ENCODE measurements at regions not wholly inside any gene's neighbourhood (a gene's known extent, or its start where the extent isn't known, plus 50 kb on each side); places are given as distances from the start of the nearest gene placed in this dataset.

DNA sequence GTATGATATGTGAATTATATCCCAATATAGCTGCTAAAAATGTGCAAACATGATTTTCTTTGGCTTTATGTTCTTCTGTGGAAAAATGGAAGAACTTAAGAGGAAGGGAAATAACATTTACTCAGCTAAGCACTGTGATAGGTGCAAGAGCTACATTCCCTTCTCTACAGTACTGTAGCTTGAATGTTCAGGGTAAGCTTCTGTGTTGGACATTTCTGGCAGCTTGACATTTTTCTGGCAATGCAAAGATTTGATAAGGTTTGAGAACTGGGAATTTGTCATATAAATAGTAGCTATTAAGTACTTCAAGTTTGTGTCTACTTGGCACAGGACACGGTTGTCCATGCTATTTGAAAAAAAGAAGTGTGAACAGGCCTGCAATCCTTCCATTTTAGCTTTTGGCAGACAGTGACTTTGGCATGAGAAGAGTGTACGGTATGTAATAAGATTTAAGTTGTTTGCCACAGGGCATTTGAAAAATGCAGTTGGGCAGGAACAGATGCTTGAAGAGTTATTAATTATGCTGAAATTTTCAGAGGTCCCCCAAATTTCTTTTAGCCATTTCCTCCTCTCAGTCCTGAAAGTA lies 77.6 kb downstream of the KIF4B start:
- ATAC-seq, result no peak

DNA sequence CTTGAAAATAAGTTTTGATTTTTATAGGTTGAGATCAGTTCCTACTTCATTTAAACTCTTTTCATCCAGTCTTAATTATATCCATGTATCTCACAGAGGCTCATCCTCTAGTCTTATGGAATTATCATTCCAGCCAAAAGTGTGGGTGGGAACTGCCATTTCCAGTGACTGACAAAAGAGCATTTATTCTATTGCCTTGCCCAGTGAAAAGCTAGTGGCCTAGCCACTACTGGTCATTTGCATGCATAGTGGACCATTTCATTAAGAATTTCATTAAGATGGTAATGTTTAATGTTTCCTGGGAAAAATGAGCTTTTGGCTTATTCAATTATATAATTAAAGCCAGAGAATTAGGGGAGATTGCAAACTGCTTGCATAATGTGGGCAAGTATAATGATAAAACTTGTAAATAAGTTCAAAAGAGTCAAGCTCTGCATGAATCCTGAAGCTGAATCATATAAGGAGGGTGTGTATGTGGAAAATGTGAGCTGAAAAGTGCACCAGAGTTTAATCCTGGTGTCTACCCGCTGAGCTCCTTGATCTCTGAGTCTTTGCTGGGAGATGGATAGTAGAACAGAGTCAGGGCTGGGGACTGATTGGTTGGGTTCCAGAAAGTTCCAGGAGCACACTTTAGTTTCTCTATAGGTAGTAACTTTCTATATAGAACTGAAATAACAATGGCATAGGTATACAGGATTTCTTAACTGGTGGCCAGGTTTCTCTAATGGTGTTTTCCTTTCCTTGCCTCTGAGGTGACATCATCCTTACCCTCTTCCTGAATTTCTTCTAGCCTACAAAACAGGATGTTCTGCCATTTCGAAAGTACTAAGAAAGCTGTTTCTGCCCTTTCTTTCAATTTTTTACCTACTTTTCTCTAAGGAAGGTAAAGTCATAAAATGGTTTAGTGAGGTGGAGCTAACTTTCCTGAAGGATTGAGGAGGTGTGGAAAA lies 78.5 kb downstream of the KIF4B start:
- ATAC-seq (no peak), DNase-seq (no peak)
- Histone ChIP-seq H3K4me1 (ENCODE audit: low read depth) (no peaks in the 10 kb centered on the region), H3K9me3 (no peaks in the 10 kb centered on the region), H3K36me3 (ENCODE audit: low read depth) (no peaks in the 10 kb centered on the region), H3K4me3 (no peak overlapping the region)
- TF ChIP-seq CTCF (IDR thresholded peaks at IDR 0.05), result no peak
- intact Hi-C loops (cut with DNase I, micrococcal nuclease), result no loop called here

More for the DNA sequence above, 77.6 kb downstream of the KIF4B start:
- no peak overlapping the region for H3K4me3 ChIP-seq
- TF ChIP-seq CTCF (IDR thresholded peaks at IDR 0.05), result no peak
- intact Hi-C loops (cut with DNase I, micrococcal nuclease), result no loop called here
- no peaks in the 10 kb centered on the region for H3K9me3 ChIP-seq
- no peaks in the 10 kb centered on the region for H3K36me3 ChIP-seq (ENCODE audit: low read depth)
- no peaks in the 10 kb centered on the region for H3K4me1 ChIP-seq (ENCODE audit: low read depth)
- DNase-seq, result no peak

DNA sequence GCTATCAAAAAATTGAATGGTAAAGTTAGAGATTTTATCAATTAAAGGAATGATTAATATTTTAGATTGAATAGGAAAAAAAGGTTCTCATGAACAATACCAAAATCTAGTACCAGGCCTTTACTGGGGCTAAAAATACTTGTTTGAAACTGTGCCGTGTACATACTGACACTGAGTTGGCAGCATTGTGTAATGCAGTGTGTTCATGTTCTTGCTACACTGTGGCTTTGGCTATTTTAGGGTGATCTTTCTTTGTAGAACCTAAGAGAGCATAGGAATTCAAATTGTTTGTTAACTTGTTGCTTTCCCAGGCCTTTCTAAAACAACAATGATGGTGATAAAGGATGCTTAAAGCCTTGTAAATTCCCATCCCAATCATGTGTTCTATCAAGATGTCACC lies 80.9 kb downstream of the KIF4B start:
- Histone ChIP-seq H3K9me3 (no peaks in the 10 kb centered on the region), H3K4me1 (ENCODE audit: low read depth) (no peaks in the 10 kb centered on the region), H3K36me3 (ENCODE audit: low read depth) (no peaks in the 10 kb centered on the region), H3K4me3 (no peak overlapping the region)
- no peak for TF ChIP-seq CTCF (IDR thresholded peaks at IDR 0.05)
- intact Hi-C loops (cut with DNase I, micrococcal nuclease), result no loop called here
- ATAC-seq, result no peak
- no peak for DNase-seq

- Histone ChIP-seq H3K4me1 (ENCODE audit: low read depth) (no peaks in the 10 kb centered on the region), H3K9me3 (no peaks in the 10 kb centered on the region), H3K4me3 (no peak overlapping the region), H3K36me3 (ENCODE audit: low read depth) (no peaks in the 10 kb centered on the region)
- intact Hi-C loops (cut with DNase I, micrococcal nuclease), result no loop called here
- TF ChIP-seq CTCF (IDR thresholded peaks at IDR 0.05), result no peak
- ATAC-seq (no peak), DNase-seq (no peak)
Observed at GRCh38 chr5:155097995-155098394, 84.4 kb downstream of the KIF4B start.

GRCh38 chr5:155098433-155098832 lies 84.9 kb downstream of the KIF4B start:
- Histone ChIP-seq H3K4me1 (ENCODE audit: low read depth) (no peaks in the 10 kb centered on the region), H3K9me3 (no peaks in the 10 kb centered on the region), H3K4me3 (no peak overlapping the region), H3K36me3 (ENCODE audit: low read depth) (no peaks in the 10 kb centered on the region)
- intact Hi-C loops (cut with DNase I, micrococcal nuclease), result no loop called here
- no peak for TF ChIP-seq CTCF (IDR thresholded peaks at IDR 0.05)
- ATAC-seq, result no peak
- DNase-seq, result no peak

Measured in mucosa of descending colon (tissue), 3 donors.